ENCODE measurements at regions not wholly inside any gene's neighbourhood (a gene's known extent, or its start where the extent isn't known, plus 50 kb on each side); places are given as distances from the start of the nearest gene placed in this dataset.

GRCh38 chr7:52270301-52270700 is 765.1 kb upstream of the POM121L12 start:
- H3K27ac Mint-ChIP-seq (ENCODE audit: unreplicated experiment), result no peak overlapping the region
- no peaks in the 10 kb centered on the region for H3K27me3 Mint-ChIP-seq (ENCODE audit: low read depth)
- no peaks in the 10 kb centered on the region for H3K36me3 Mint-ChIP-seq (ENCODE audit: low read depth)
- TF ChIP-seq, protein P1, sequence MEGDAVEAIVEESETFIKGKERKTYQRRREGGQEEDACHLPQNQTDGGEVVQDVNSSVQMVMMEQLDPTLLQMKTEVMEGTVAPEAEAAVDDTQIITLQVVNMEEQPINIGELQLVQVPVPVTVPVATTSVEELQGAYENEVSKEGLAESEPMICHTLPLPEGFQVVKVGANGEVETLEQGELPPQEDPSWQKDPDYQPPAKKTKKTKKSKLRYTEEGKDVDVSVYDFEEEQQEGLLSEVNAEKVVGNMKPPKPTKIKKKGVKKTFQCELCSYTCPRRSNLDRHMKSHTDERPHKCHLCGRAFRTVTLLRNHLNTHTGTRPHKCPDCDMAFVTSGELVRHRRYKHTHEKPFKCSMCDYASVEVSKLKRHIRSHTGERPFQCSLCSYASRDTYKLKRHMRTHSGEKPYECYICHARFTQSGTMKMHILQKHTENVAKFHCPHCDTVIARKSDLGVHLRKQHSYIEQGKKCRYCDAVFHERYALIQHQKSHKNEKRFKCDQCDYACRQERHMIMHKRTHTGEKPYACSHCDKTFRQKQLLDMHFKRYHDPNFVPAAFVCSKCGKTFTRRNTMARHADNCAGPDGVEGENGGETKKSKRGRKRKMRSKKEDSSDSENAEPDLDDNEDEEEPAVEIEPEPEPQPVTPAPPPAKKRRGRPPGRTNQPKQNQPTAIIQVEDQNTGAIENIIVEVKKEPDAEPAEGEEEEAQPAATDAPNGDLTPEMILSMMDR (IDR thresholded peaks at IDR 0.05), result no peak
- H3K4me1 Mint-ChIP-seq (ENCODE audit: low read depth), result no peaks in the 10 kb centered on the region
- no peak for DNase-seq (ENCODE audit: low spot score)
- no peak overlapping the region for H3K4me3 Mint-ChIP-seq (ENCODE audit: unreplicated experiment)
- H3K9me3 Mint-ChIP-seq (ENCODE audit: low read depth), result peaks cover 4% of the 10 kb centered on the region

DNA sequence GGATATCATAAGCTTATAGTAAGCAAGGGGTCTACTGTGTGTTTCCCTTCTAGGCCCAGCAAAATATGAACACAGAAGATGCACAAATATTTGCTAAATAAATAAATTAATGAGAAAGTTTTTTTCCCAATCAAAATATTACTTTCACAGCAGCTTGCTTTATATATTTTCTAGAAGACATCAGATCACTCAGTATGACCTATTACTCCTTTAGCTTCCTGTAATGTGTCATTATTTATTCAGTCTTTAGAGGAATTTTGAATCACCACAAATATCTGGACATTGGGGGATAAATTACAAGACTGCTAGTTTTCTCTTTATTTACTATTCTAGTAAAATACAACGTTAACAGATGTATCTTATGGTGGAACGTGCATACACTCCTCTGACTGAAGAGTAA is 765.8 kb upstream of the POM121L12 start:
- Mint-ChIP-seq H3K4me3 (ENCODE audit: unreplicated experiment) (no peak overlapping the region), H3K27me3 (ENCODE audit: low read depth) (no peaks in the 10 kb centered on the region), H3K9me3 (ENCODE audit: low read depth) (peaks cover 10% of the 10 kb centered on the region), H3K4me1 (ENCODE audit: low read depth) (no peaks in the 10 kb centered on the region), H3K36me3 (ENCODE audit: low read depth) (no peaks in the 10 kb centered on the region), H3K27ac (ENCODE audit: unreplicated experiment) (no peak overlapping the region)
- TF ChIP-seq, protein P1 (IDR thresholded peaks at IDR 0.05), result no peak
- DNase-seq (ENCODE audit: low spot score), result no peak

- Mint-ChIP-seq H3K4me1 (ENCODE audit: low read depth) (no peaks in the 10 kb centered on the region), H3K27ac (ENCODE audit: unreplicated experiment) (no peak overlapping the region), H3K4me3 (ENCODE audit: unreplicated experiment) (no peak overlapping the region), H3K36me3 (ENCODE audit: low read depth) (no peaks in the 10 kb centered on the region), H3K27me3 (ENCODE audit: low read depth) (no peaks in the 10 kb centered on the region), H3K9me3 (ENCODE audit: low read depth) (peaks cover 41% of the 10 kb centered on the region)
- TF ChIP-seq, protein P1 (IDR thresholded peaks at IDR 0.05), result no peak
- no peak for DNase-seq (ENCODE audit: low spot score)
Observed at GRCh38 chr7:52261057-52261456, 774.4 kb upstream of the POM121L12 start.

GRCh38 chr7:52260046-52260665 is 775.3 kb upstream of the POM121L12 start:
- no peak for DNase-seq (ENCODE audit: low spot score)
- H3K4me3 Mint-ChIP-seq (ENCODE audit: unreplicated experiment), result no peak overlapping the region
- H3K9me3 Mint-ChIP-seq (ENCODE audit: low read depth), result peaks cover 39% of the 10 kb centered on the region
- no peak overlapping the region for H3K27ac Mint-ChIP-seq (ENCODE audit: unreplicated experiment)
- H3K4me1 Mint-ChIP-seq (ENCODE audit: low read depth), result no peaks in the 10 kb centered on the region
- TF ChIP-seq, protein P1 (IDR thresholded peaks at IDR 0.05), result no peak
- no peaks in the 10 kb centered on the region for H3K27me3 Mint-ChIP-seq (ENCODE audit: low read depth)
- no peaks in the 10 kb centered on the region for H3K36me3 Mint-ChIP-seq (ENCODE audit: low read depth)

DNA sequence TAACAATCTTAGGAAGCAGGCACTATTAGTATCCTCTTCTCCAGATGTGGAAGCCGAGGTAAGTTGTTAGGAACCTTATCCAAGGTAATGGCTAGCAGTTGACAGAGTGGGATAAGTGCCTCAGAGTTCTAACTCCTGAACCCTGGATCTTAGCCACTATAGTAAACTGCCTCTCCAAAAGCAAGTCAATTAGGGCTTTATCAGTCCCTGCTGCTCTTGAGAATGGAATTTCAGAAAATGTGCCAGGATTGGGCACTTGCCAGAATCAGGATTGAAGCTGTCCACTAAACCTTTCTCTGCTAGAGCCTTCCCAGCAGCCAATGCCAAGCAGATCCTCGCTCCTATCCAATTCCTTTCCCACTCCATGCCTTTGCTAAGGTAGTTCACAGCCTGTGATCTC is 777.5 kb upstream of the POM121L12 start:
- no peaks in the 10 kb centered on the region for H3K27me3 Mint-ChIP-seq (ENCODE audit: low read depth)
- no peak for DNase-seq (ENCODE audit: low spot score)
- TF ChIP-seq, protein P1 (IDR thresholded peaks at IDR 0.05), result no peak
- H3K9me3 Mint-ChIP-seq (ENCODE audit: low read depth), result peaks cover 26% of the 10 kb centered on the region
- H3K27ac Mint-ChIP-seq (ENCODE audit: unreplicated experiment), result no peak overlapping the region
- H3K4me1 Mint-ChIP-seq (ENCODE audit: low read depth), result no peaks in the 10 kb centered on the region
- H3K36me3 Mint-ChIP-seq (ENCODE audit: low read depth), result no peaks in the 10 kb centered on the region
- no peak overlapping the region for H3K4me3 Mint-ChIP-seq (ENCODE audit: unreplicated experiment)

All from chondrocyte (in vitro differentiated cells).